Trophoblast cell (in vitro differentiated cells and primary cell): ENCODE measurements at regions not wholly inside any gene's neighbourhood (a gene's known extent, or its start where the extent isn't known, plus 50 kb on each side); places are given as distances from the start of the nearest gene placed in this dataset.

ENCODE experiments used
- DNase-seq, 2 donors: peaks; one replicate each; pipeline ENCODE4 v3.0.0-alpha.2; 2016
- H2AFZ ChIP-seq: 2 replicates; pipeline ENCODE4 v1.6.1; 2013; ENCODE audit warnings: low read length, moderate library complexity, mild to moderate bottlenecking; ENCODE audit not compliant: insufficient read depth, poor library complexity
- H2AK5ac ChIP-seq: 2 replicates; pipeline ENCODE4 v1.6.1; 2013; ENCODE audit warnings: mild to moderate bottlenecking, low read length
- H2BK120ac ChIP-seq: 2 replicates; pipeline ENCODE4 v1.6.1; 2013; ENCODE audit warnings: low read length, mild to moderate bottlenecking, moderate library complexity; ENCODE audit not compliant: insufficient read depth, poor library complexity
- H2BK12ac ChIP-seq: 2 replicates; pipeline ENCODE4 v1.6.1; 2013; ENCODE audit warnings: mild to moderate bottlenecking, low read length, moderate library complexity
- H2BK5ac ChIP-seq: 2 replicates; pipeline ENCODE4 v1.6.1; 2013; ENCODE audit warnings: low read length, low read depth, moderate library complexity, mild to moderate bottlenecking; ENCODE audit not compliant: poor library complexity
- H3K14ac ChIP-seq: 2 replicates; pipeline ENCODE4 v1.6.1; 2013; ENCODE audit warnings: mild to moderate bottlenecking, low read length
- H3K18ac ChIP-seq: 2 replicates; pipeline ENCODE4 v1.6.1; 2013; ENCODE audit warnings: mild to moderate bottlenecking, low read length
- H3K23ac ChIP-seq: 2 replicates; pipeline ENCODE4 v1.6.1; 2013; ENCODE audit warnings: low read length
- H3K27ac ChIP-seq: 2 replicates; pipeline ENCODE4 v1.5.1; 2013; ENCODE audit warnings: low read depth, mild to moderate bottlenecking, inconsistent platforms, low read length, moderate library complexity
- H3K27me3 ChIP-seq: 2 replicates; pipeline ENCODE4 v1.6.1; 2013; ENCODE audit warnings: inconsistent platforms, mild to moderate bottlenecking, low read length, moderate library complexity; ENCODE audit not compliant: insufficient read depth
- H3K36me3 ChIP-seq, 2 experiments: 1 replicate in 1 of 2; 2 replicates in 1 of 2; pipeline ENCODE4 v1.6.1; 2013; ENCODE audit warnings: low read length in 2 of 2, mild to moderate bottlenecking in 2 of 2, moderate library complexity in 1 of 2; ENCODE audit not compliant: insufficient read depth in 2 of 2, control insufficient read depth in 1 of 2
- H3K4ac ChIP-seq: 2 replicates; pipeline ENCODE4 v1.6.1; 2013; ENCODE audit warnings: low read depth, mild to moderate bottlenecking, low read length, moderate library complexity
- H3K4me1 ChIP-seq, 2 experiments: 1 replicate in 1 of 2; 2 replicates in 1 of 2; pipeline ENCODE4 v1.6.1; 2013; ENCODE audit warnings: low read length in 2 of 2, mild to moderate bottlenecking in 2 of 2, moderate library complexity in 1 of 2; ENCODE audit not compliant: insufficient read depth in 2 of 2, control insufficient read depth in 1 of 2
- H3K4me2 ChIP-seq: 2 replicates; pipeline ENCODE4 v1.6.1; 2013; ENCODE audit warnings: inconsistent platforms, mild to moderate bottlenecking, low read length, moderate library complexity
- H3K4me3 ChIP-seq: 2 replicates; pipeline ENCODE4 v1.5.1; 2013; ENCODE audit warnings: mild to moderate bottlenecking, low read depth, low read length, inconsistent platforms
- H3K79me1 ChIP-seq: one replicate; pipeline ENCODE4 v1.6.1; 2013; ENCODE audit warnings: low read length
- H3K79me2 ChIP-seq: 2 replicates; pipeline ENCODE4 v1.6.1; 2013; ENCODE audit warnings: low read length, mild to moderate bottlenecking; ENCODE audit not compliant: control insufficient read depth, insufficient read depth, poor library complexity
- H3K9ac ChIP-seq: 2 replicates; pipeline ENCODE4 v1.6.1; 2013; ENCODE audit warnings: mild to moderate bottlenecking, low read length
- H3K9me3 ChIP-seq: 2 replicates; pipeline ENCODE4 v1.6.1; 2013; ENCODE audit warnings: low read depth, mild to moderate bottlenecking, control low read depth, inconsistent platforms, low read length; ENCODE audit not compliant: insufficient read depth
- H4K12ac ChIP-seq: 2 replicates; pipeline ENCODE4 v1.6.1; 2013; ENCODE audit warnings: low read depth, mild to moderate bottlenecking, low read length, moderate library complexity
- H4K8ac ChIP-seq: 2 replicates; pipeline ENCODE4 v1.6.1; 2013; ENCODE audit warnings: low read depth, mild to moderate bottlenecking, low read length, moderate library complexity
- H4K91ac ChIP-seq: one replicate; pipeline ENCODE4 v1.6.1; 2013; ENCODE audit warnings: low read depth, mild to moderate bottlenecking, low read length, moderate library complexity
- WGBS: extraction: QIAGEN DNeasy Blood & Tissue Kit; methylation state at CpG from one replicate; pipeline ENCODE4 v1.1.7; 2013; ENCODE audit warnings: missing lambda C conversion rate; ENCODE audit not compliant: insufficient read length, insufficient coverage; ENCODE audit errors: extremely low coverage; 5-methylcytosine and 5-hydroxymethylcytosine counted together

GRCh38 chr6:155936551-155936950, 480.9 kb upstream of the NOX3 start:
- WGBS: no CpG with 5 or more reads among the region's 5 CpGs

GRCh38 chr6:155936127-155936526, 480.5 kb upstream of the NOX3 start:
- no peak overlapping the region for H2AK5ac ChIP-seq
- no peaks in the 10 kb centered on the region for H3K27me3 ChIP-seq
- H3K14ac ChIP-seq: no peak overlapping the region
- no peaks in the 10 kb centered on the region for H3K79me2 ChIP-seq
- no peak overlapping the region for H3K4me3 ChIP-seq
- no peak overlapping the region for H3K27ac ChIP-seq
- H2BK12ac ChIP-seq: no peak overlapping the region
- no peak overlapping the region for H2BK120ac ChIP-seq
- no peaks in the 10 kb centered on the region for H3K4me1 ChIP-seq
- no peak overlapping the region for H3K18ac ChIP-seq
- H4K91ac ChIP-seq: no peak overlapping the region
- H3K4ac ChIP-seq: no peak overlapping the region
- H3K9me3 ChIP-seq: no peaks in the 10 kb centered on the region
- no peaks in the 10 kb centered on the region for H3K36me3 ChIP-seq
- H3K9ac ChIP-seq: no peak overlapping the region
- no peak overlapping the region for H2BK5ac ChIP-seq
- no peak for DNase-seq
- no peak overlapping the region for H4K8ac ChIP-seq
- no peak overlapping the region for H2AFZ ChIP-seq
- no peak overlapping the region for H3K23ac ChIP-seq
- no peaks in the 10 kb centered on the region for H3K79me1 ChIP-seq
- WGBS: no CpG with 5 or more reads among the region's 5 CpGs
- no peak overlapping the region for H3K4me2 ChIP-seq
- no peak overlapping the region for H4K12ac ChIP-seq

More at GRCh38 chr6:155936551-155936950, 480.9 kb upstream of the NOX3 start:
- no peaks in the 10 kb centered on the region for H3K4me1 ChIP-seq
- H3K4me3 ChIP-seq: no peak overlapping the region
- DNase-seq: no peak
- H3K79me2 ChIP-seq: no peaks in the 10 kb centered on the region
- H2AK5ac ChIP-seq: no peak overlapping the region
- H2BK12ac ChIP-seq: no peak overlapping the region
- no peak overlapping the region for H4K91ac ChIP-seq
- no peak overlapping the region for H3K23ac ChIP-seq
- H2BK120ac ChIP-seq: no peak overlapping the region
- H2BK5ac ChIP-seq: no peak overlapping the region
- H3K9me3 ChIP-seq: no peaks in the 10 kb centered on the region
- H3K9ac ChIP-seq: no peak overlapping the region
- H3K4ac ChIP-seq: no peak overlapping the region
- H3K36me3 ChIP-seq: no peaks in the 10 kb centered on the region
- no peak overlapping the region for H3K14ac ChIP-seq
- no peak overlapping the region for H3K27ac ChIP-seq
- H4K8ac ChIP-seq: no peak overlapping the region
- H3K4me2 ChIP-seq: no peak overlapping the region
- H4K12ac ChIP-seq: no peak overlapping the region
- no peaks in the 10 kb centered on the region for H3K79me1 ChIP-seq
- H3K27me3 ChIP-seq: no peaks in the 10 kb centered on the region
- no peak overlapping the region for H2AFZ ChIP-seq
- H3K18ac ChIP-seq: no peak overlapping the region

- Histone ChIP-seq H3K4ac (no peak overlapping the region), H3K79me2 (no peaks in the 10 kb centered on the region), H2BK5ac (no peak overlapping the region), H3K4me1 (no peaks in the 10 kb centered on the region), H4K8ac (no peak overlapping the region), H4K12ac (no peak overlapping the region), H3K27me3 (no peaks in the 10 kb centered on the region), H3K4me3 (no peak overlapping the region), H3K27ac (no peak overlapping the region), H3K36me3 (no peaks in the 10 kb centered on the region), H3K4me2 (no peak overlapping the region), H2AFZ (no peak overlapping the region), H3K79me1 (no peaks in the 10 kb centered on the region), H2BK12ac (no peak overlapping the region), H2BK120ac (no peak overlapping the region), H2AK5ac (no peak overlapping the region), H3K23ac (no peak overlapping the region), H3K18ac (no peak overlapping the region), H4K91ac (no peak overlapping the region), H3K9me3 (no peaks in the 10 kb centered on the region), H3K9ac (no peak overlapping the region), H3K14ac (no peak overlapping the region)
- no CpG with 5 or more reads among the region's 2 CpGs for WGBS
- DNase-seq: no peak
Observed at GRCh38 chr6:155916846-155917624, 461.4 kb upstream of the NOX3 start.

GRCh38 chr6:155915651-155916050, 460.0 kb upstream of the NOX3 start:
- H3K23ac ChIP-seq: no peak overlapping the region
- WGBS: no CpG with 5 or more reads among the region's 1 CpG
- no peak overlapping the region for H3K4ac ChIP-seq
- no peak overlapping the region for H2AK5ac ChIP-seq
- no peak overlapping the region for H4K8ac ChIP-seq
- H4K91ac ChIP-seq: no peak overlapping the region
- H4K12ac ChIP-seq: no peak overlapping the region
- no peaks in the 10 kb centered on the region for H3K36me3 ChIP-seq
- no peak overlapping the region for H3K4me2 ChIP-seq
- no peak overlapping the region for H3K4me3 ChIP-seq
- no peak overlapping the region for H3K27ac ChIP-seq
- H2BK120ac ChIP-seq: no peak overlapping the region
- H3K4me1 ChIP-seq: no peaks in the 10 kb centered on the region
- no peaks in the 10 kb centered on the region for H3K27me3 ChIP-seq
- H3K9me3 ChIP-seq: no peaks in the 10 kb centered on the region
- no peak overlapping the region for H2BK5ac ChIP-seq
- no peaks in the 10 kb centered on the region for H3K79me1 ChIP-seq
- no peak for DNase-seq
- H3K79me2 ChIP-seq: no peaks in the 10 kb centered on the region
- H3K18ac ChIP-seq: no peak overlapping the region
- no peak overlapping the region for H2AFZ ChIP-seq
- no peak overlapping the region for H2BK12ac ChIP-seq
- H3K14ac ChIP-seq: no peak overlapping the region
- H3K9ac ChIP-seq: no peak overlapping the region
